Neuronal stem cell (in vitro differentiated cells): ENCODE measurements at regions not wholly inside any gene's neighbourhood (a gene's known extent, or its start where the extent isn't known, plus 50 kb on each side); places are given as distances from the start of the nearest gene placed in this dataset.

ENCODE experiments used
- DNase-seq: peaks from one replicate; pipeline ENCODE4 v3.0.0-alpha.2; 2013; ENCODE audit warnings: low spot score
- H2AFZ ChIP-seq: one replicate; pipeline ENCODE4 v1.6.1; 2013; ENCODE audit warnings: mild to moderate bottlenecking, low read length, inconsistent platforms
- H2AK5ac ChIP-seq: 2 replicates; pipeline ENCODE4 v1.6.1; 2013; ENCODE audit warnings: low read depth, mild to moderate bottlenecking, inconsistent platforms, low read length, moderate library complexity, mixed read lengths
- H2BK120ac ChIP-seq: 2 replicates; pipeline ENCODE4 v1.6.1; 2013; ENCODE audit warnings: low read depth, mild to moderate bottlenecking, inconsistent platforms, low read length, moderate library complexity, mixed read lengths
- H2BK12ac ChIP-seq: one replicate; pipeline ENCODE4 v1.6.1; 2013; ENCODE audit warnings: low read length, inconsistent platforms
- H2BK15ac ChIP-seq: 2 replicates; pipeline ENCODE4 v1.6.1; 2013; ENCODE audit warnings: mild to moderate bottlenecking, low read length, inconsistent platforms, mixed read lengths
- H2BK5ac ChIP-seq: one replicate; pipeline ENCODE4 v1.6.1; 2013; ENCODE audit warnings: inconsistent platforms, mild to moderate bottlenecking, low read length, moderate library complexity
- H3K14ac ChIP-seq: one replicate; pipeline ENCODE4 v1.6.1; 2013; ENCODE audit warnings: low read length, inconsistent platforms
- H3K18ac ChIP-seq: 2 replicates; pipeline ENCODE4 v1.6.1; 2013; ENCODE audit warnings: low read length, inconsistent platforms
- H3K23ac ChIP-seq: 2 replicates; pipeline ENCODE4 v1.6.1; 2013; ENCODE audit warnings: low read depth, mild to moderate bottlenecking, mixed read lengths, low read length, inconsistent platforms; ENCODE audit not compliant: poor library complexity
- H3K27ac ChIP-seq: replicated peaks from 3 replicates; pipeline ENCODE4 v1.5.1; 2013; ENCODE audit warnings: low read length, inconsistent platforms
- H3K27me3 ChIP-seq, 3 experiments: 2 replicates each; pipeline ENCODE4 v1.6.1; 2013; ENCODE audit warnings: low read length in 3 of 3, mild to moderate bottlenecking in 2 of 3, inconsistent platforms in 1 of 3, low read depth in 1 of 3, mixed read lengths in 1 of 3, moderate library complexity in 1 of 3; ENCODE audit not compliant: control insufficient read depth in 3 of 3, insufficient read depth in 3 of 3
- H3K36me3 ChIP-seq, 2 donors: replicated peaks in 1 of 2; 2 replicates each; pipeline ENCODE4 v1.6.1; 2013; ENCODE audit warnings: low read length in 2 of 2; ENCODE audit not compliant: control insufficient read depth in 2 of 2, insufficient read depth in 2 of 2
- H3K4ac ChIP-seq: 2 replicates; pipeline ENCODE4 v1.6.1; 2013; ENCODE audit warnings: inconsistent platforms, mild to moderate bottlenecking, low read length, moderate library complexity
- H3K4me1 ChIP-seq, 2 donors: 1 replicate in 1 of 2; 2 replicates in 1 of 2; pipeline ENCODE4 v1.6.1; 2013; ENCODE audit warnings: low read length in 2 of 2, low read depth in 1 of 2; ENCODE audit not compliant: control insufficient read depth in 2 of 2, insufficient read depth in 1 of 2
- H3K4me2 ChIP-seq: one replicate; pipeline ENCODE4 v1.6.1; 2013; ENCODE audit warnings: mild to moderate bottlenecking, low read length, inconsistent platforms; ENCODE audit not compliant: insufficient read depth, poor library complexity, severe bottlenecking
- H3K4me3 ChIP-seq, 2 donors: 2 replicates each; pipeline ENCODE4 v1.5.1; 2013; ENCODE audit warnings: low read length in 2 of 2, mild to moderate bottlenecking in 2 of 2, inconsistent platforms in 1 of 2, moderate library complexity in 1 of 2
- H3K79me1 ChIP-seq: one replicate; pipeline ENCODE4 v1.6.1; 2013; ENCODE audit warnings: low read depth, mild to moderate bottlenecking, inconsistent platforms, low read length, moderate library complexity
- H3K9ac ChIP-seq: one replicate; pipeline ENCODE4 v1.6.1; 2013; ENCODE audit warnings: mild to moderate bottlenecking, low read depth, low read length, inconsistent platforms; ENCODE audit not compliant: poor library complexity
- H3K9me3 ChIP-seq, 2 donors: replicated peaks in 1 of 2; 2 replicates each; pipeline versions ENCODE3 to v1.6.1; 2013; ENCODE audit warnings: low read length in 2 of 2, mild to moderate bottlenecking in 2 of 2, inconsistent platforms in 1 of 2, low read depth in 1 of 2, mixed read lengths in 1 of 2, moderate library complexity in 1 of 2; ENCODE audit not compliant: control insufficient read depth in 2 of 2, insufficient read depth in 1 of 2
- H4K8ac ChIP-seq: one replicate; pipeline ENCODE4 v1.6.1; 2013; ENCODE audit warnings: low read depth, mild to moderate bottlenecking, inconsistent platforms, low read length, moderate library complexity
- H4K91ac ChIP-seq: one replicate; pipeline ENCODE4 v1.6.1; 2013; ENCODE audit warnings: low read length, low read depth, mild to moderate bottlenecking, inconsistent platforms; ENCODE audit not compliant: poor library complexity
- WGBS, 2 donors: extraction: QIAGEN DNeasy Blood & Tissue Kit; methylation state at CpG; one replicate each; pipeline ENCODE4 v1.1.7; 2013; ENCODE audit warnings: missing lambda C conversion rate in 2 of 2, mixed read lengths in 1 of 2; ENCODE audit not compliant: insufficient read length in 2 of 2, insufficient replicate concordance in 1 of 2; ENCODE audit errors: extremely low coverage in 2 of 2; 5-methylcytosine and 5-hydroxymethylcytosine counted together

- Histone ChIP-seq H3K36me3 (no peaks in the 10 kb centered on the region), H3K9ac (no peak overlapping the region), H3K14ac (no peak overlapping the region), H3K4me1 (peaks cover 0 to 7% of the 10 kb centered on the region in 2 donors), H4K91ac (no peak overlapping the region), H2BK12ac (no peak overlapping the region), H2BK120ac (no peak overlapping the region), H3K18ac (no peak overlapping the region), H4K8ac (no peak overlapping the region), H3K79me1 (no peaks in the 10 kb centered on the region), H2BK15ac (no peak overlapping the region), H3K27me3 (no peaks in the 10 kb centered on the region), H2AK5ac (no peak overlapping the region), H2BK5ac (no peak overlapping the region), H3K9me3 (no peaks in the 10 kb centered on the region), H3K4ac (no peak overlapping the region), H3K4me3 (no peak overlapping the region), H3K23ac (no peak overlapping the region), H3K27ac (no peak overlapping the region), H2AFZ (no peak overlapping the region), H3K4me2 (no peak overlapping the region)
- DNase-seq = no peak
- no CpG with 5 or more reads among the region's 10 CpGs for WGBS, 2 donors
Measured at GRCh38 chr20:22499515-22500166, 84.7 kb downstream of the FOXA2 start.

DNA sequence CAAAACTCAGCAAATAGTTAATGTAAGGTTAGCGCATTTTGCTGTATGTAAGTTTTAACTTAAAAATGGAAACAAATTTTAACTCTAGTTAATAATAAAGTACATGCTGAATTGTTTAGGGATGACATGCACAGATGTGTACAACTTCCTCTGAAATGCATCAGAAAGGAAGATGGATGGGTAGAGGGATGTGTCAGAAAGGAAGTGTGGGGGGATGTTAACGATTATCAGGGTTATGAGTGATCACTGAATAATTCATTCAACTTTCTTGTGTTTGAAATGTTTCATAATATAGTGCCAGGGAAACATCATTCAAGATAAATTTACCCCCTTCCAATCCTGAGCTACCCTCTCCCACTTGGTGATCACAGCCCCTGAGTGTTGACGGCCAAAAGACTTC is 87.6 kb downstream of the FOXA2 start:
- Histone ChIP-seq H3K18ac (no peak overlapping the region), H4K8ac (no peak overlapping the region), H3K4me2 (no peak overlapping the region), H2BK120ac (no peak overlapping the region), H3K27me3 (no peaks in the 10 kb centered on the region), H3K4me3 (no peak overlapping the region), H3K9me3 (no peaks in the 10 kb centered on the region), H3K4ac (no peak overlapping the region), H2AK5ac (no peak overlapping the region), H3K14ac (no peak overlapping the region), H2BK5ac (no peak overlapping the region), H4K91ac (no peak overlapping the region), H2BK15ac (no peak overlapping the region), H2BK12ac (no peak overlapping the region), H3K4me1 (no peaks in the 10 kb centered on the region), H3K9ac (no peak overlapping the region), H3K23ac (no peak overlapping the region), H2AFZ (no peak overlapping the region), H3K27ac (no peak overlapping the region), H3K36me3 (no peaks in the 10 kb centered on the region), H3K79me1 (no peaks in the 10 kb centered on the region)
- no peak for DNase-seq
- WGBS, 2 donors = no CpG with 5 or more reads among the region's 3 CpGs

GRCh38 chr20:22495789-22496188 is 88.6 kb downstream of the FOXA2 start:
- Histone ChIP-seq H2BK5ac (no peak overlapping the region), H2AK5ac (no peak overlapping the region), H3K9me3 (no peaks in the 10 kb centered on the region), H3K18ac (no peak overlapping the region), H2BK15ac (no peak overlapping the region), H3K4me1 (peaks cover 0 to 2% of the 10 kb centered on the region in 2 donors), H3K36me3 (no peaks in the 10 kb centered on the region), H2BK12ac (no peak overlapping the region), H2BK120ac (no peak overlapping the region), H4K8ac (no peak overlapping the region), H3K27ac (no peak overlapping the region), H3K27me3 (no peaks in the 10 kb centered on the region), H3K4me2 (no peak overlapping the region), H3K9ac (no peak overlapping the region), H3K4me3 (no peak overlapping the region), H3K23ac (no peak overlapping the region), H3K79me1 (no peaks in the 10 kb centered on the region), H4K91ac (no peak overlapping the region), H2AFZ (no peak overlapping the region), H3K14ac (no peak overlapping the region), H3K4ac (no peak overlapping the region)
- DNase-seq = no peak
- WGBS, 2 donors = no CpG with 5 or more reads among the region's 2 CpGs

GRCh38 chr20:22495172-22495571 is 89.2 kb downstream of the FOXA2 start:
- no CpG with 5 or more reads among the region's 2 CpGs for WGBS, 2 donors
- no peaks in the 10 kb centered on the region for H3K79me1 ChIP-seq
- H3K4me1 ChIP-seq = peaks cover 0 to 8% of the 10 kb centered on the region in 2 donors
- H2AK5ac ChIP-seq = no peak overlapping the region
- H2BK12ac ChIP-seq = no peak overlapping the region
- no peak overlapping the region for H2BK15ac ChIP-seq
- no peaks in the 10 kb centered on the region for H3K9me3 ChIP-seq
- no peak overlapping the region for H3K18ac ChIP-seq
- no peak for DNase-seq
- H3K4me3 ChIP-seq = no peak overlapping the region
- H3K9ac ChIP-seq = no peak overlapping the region
- H2BK120ac ChIP-seq = no peak overlapping the region
- no peak overlapping the region for H3K23ac ChIP-seq
- H3K14ac ChIP-seq = no peak overlapping the region
- no peak overlapping the region for H3K4ac ChIP-seq
- no peak overlapping the region for H2BK5ac ChIP-seq
- peaks cover 0 to 3% (median 0%) of the 10 kb centered on the region in 3 experiments for H3K27me3 ChIP-seq
- H4K91ac ChIP-seq = no peak overlapping the region
- H3K4me2 ChIP-seq = no peak overlapping the region
- no peaks in the 10 kb centered on the region for H3K36me3 ChIP-seq
- H4K8ac ChIP-seq = no peak overlapping the region
- H3K27ac ChIP-seq = no peak overlapping the region
- no peak overlapping the region for H2AFZ ChIP-seq
